Activated CD4-positive, alpha-beta T cell treated with anti-CD3 and anti-CD28 coated beads, Interleukin-2, amount 50 U/mL, for 24 hours (primary cell): ENCODE measurements at regions not wholly inside any gene's neighbourhood (a gene's known extent, or its start where the extent isn't known, plus 50 kb on each side); places are given as distances from the start of the nearest gene placed in this dataset.

Experiments used
- DNase-seq, 2 donors: peaks; one replicate each; pipeline ENCODE4 v3.0.0-alpha.2; 2020; ENCODE audit warnings: low read depth in 1 of 2, low spot score in 1 of 2

DNA sequence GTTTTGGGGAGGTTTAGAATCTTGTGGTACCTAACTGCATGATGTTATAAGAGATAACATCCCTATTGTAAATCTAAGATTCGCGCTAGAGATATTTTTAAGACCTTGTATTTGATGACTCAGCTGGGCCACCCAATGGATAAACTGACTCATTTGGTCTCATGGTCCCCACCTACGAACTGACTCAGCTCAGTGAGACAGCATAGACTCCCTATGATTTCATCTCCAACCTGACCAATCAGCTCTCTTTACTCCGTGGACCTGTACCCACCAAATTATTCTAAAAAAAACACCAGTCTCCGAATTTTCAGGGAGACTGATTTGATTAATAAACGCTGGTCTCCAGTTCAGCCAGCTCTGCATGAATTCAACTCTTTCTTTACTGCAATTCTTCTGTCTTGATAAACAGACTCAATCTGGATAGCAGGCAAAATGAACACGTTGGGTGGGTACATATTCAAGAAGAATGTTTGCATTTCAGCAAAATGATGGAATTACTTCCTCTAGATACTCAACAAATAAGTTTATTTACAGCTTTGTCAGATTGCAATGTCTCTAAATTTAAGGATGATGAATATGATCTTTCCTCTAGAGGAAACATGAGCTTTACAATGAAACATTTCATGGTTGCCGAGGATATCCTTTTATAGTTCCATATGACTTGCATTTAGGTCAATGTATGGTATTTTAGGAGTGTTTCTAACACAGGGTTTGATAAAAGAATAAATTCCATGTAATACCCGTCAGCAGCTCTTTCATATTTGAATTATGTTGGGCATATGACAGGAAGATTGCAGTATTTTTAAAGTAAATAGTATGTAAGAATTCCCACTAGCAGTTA is 516.6 kb upstream of the RGS18 start:
- no peak for DNase-seq

DNA sequence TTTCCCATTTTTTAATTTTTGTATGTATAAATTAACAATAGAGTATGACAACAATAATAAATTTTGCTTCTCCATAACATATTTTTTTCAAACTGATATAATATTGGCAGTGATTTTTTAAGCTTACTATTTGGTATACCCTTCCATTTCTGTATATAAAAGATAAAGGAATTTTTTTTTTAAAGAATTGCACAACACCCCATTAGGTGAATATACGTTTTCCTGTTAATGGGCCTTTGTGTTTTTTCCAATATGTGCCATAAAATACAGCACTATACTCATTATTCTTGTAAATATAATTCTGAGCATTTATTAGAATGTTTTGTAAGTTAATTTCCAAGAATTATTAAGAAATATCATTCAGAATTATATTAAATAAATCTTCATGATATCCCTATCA is 515.2 kb upstream of the RGS18 start:
- no peak for DNase-seq

DNA sequence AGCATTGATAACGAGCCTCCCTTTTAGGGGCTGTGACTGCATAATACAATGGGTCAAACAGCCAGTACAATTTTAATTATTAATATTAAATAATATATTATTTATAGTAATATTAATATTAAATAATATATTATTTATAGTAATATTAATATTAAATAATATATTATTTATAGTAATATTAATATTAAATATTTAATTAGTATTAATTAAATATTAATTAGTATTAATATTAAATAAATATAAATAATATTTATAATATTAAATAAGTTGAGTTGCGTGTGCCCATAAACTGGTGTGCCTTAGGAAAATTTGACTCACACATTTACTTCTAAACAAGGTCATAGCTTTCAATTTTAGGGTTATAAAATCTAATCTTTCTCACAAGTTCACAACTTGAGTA is 509.3 kb upstream of the RGS18 start:
- DNase-seq, result no peak

DNA sequence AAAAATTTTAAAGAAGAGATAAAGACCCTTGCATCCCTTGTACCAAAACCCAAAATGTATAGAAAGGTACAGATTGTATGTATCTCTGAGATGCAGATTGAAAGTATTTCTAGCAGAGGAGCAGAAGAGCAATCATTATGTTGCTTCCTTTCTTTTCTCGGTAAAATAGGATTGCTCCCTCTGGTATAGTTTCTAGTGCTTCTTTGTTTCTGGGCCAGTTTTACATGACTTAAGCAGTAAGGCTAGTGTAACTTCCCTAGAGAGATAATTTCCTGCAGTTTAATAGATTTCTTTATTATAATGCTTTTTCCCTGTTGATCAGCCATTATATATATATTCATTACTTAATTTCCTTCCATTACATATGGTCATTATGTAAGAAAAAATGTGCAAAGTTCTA is 496.2 kb upstream of the RGS18 start:
- DNase-seq, result no peak

DNA sequence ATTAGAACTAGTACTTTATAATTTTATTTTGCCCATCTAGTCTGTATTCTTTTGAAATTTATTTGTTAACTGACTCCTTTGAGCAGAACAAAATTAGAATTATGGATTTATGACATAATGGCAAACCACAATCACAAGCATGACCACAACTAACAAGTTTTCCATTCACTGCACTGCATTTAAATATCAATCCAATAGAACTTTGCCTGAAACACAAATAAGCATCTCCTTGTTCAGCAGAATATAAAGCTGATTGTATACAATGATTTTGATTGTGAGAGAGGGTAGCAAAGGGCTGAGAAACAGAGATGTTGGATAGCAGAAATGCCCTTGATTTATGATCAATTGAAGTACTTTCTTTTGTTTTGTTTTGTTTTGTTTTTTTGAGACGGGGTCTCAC is 495.5 kb upstream of the RGS18 start:
- no peak for DNase-seq

DNA sequence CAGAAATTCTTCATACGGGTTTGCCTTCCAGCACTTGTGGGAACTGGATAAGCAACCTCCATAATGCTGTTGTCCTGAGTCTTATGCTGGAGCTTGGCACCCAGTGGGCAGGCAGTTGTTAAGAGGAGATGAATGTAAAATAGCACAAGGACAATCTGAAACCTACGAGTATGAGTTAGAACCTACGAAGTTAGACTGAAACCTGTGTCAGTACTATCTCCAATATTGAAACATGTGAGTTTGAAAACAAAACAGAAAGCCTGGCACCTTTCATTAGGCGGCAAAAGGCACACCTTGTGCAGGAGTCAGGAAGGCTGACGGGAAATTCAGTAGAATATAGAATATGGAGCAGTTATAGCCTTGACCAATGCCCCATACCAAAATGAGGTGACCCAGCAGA is 489.7 kb upstream of the RGS18 start:
- no peak for DNase-seq

DNA sequence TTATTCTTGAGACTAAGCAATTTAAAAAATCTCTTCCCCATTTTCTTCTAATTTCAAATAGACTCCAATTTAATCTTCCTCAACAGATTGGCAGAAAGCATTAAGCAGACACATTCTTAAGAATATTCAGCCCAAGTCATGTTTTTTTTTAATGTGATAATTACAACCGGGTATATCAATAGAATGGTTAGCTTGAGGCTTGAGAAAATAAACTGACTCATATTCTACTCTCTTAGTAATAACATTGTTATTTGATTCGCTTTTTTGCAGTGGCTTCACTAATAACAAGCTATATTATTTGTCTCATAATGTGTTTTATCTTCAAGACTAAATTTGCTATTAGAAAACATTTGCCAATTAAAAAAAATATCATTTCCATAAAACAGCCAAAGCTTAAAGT is 488.6 kb upstream of the RGS18 start:
- DNase-seq, result no peak

DNA sequence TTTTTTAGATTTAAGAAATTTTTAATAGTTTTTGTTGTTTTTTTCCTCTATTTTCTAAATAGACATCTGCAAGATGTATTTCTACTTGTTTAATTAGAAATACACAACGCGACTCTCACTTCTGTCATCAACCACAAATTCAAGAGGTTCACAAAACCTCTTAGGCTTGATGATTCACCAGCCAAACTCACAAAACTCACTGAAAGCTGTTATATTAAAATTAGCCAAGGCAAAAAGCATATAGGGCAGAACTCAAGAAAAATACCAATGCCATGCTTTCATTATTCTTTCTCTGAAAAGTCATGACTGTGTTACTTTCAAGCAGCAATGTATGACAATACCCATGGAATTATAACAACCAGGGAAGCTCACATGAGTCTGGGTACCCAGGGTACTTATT is 487.0 kb upstream of the RGS18 start:
- DNase-seq, result no peak

DNA sequence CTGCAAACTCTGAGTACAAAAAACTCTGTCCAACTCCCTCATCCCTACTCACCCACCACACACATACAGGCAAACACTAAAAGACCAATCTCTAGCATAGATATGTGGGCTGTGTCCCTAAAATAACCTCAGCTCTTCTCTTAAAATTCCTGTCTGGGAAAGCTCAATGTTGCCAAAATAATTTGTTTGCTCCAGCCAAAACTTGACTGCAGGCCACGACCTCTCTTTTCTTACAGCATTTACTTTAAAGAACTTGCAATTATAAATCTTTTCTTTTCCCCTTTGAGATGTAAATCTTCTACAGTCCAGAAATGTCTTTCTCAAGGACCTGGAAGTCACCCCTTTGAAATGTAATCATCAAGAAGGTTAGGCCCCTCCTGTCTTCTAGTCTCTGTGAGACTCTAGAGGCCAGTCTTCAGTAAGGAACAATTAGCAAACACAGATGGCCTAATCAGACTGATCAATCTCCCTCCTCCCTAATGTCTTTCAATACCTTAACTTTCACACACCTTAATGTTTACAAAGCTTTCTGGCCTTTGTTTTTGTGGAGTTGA is 483.6 kb upstream of the RGS18 start:
- no peak for DNase-seq

DNA sequence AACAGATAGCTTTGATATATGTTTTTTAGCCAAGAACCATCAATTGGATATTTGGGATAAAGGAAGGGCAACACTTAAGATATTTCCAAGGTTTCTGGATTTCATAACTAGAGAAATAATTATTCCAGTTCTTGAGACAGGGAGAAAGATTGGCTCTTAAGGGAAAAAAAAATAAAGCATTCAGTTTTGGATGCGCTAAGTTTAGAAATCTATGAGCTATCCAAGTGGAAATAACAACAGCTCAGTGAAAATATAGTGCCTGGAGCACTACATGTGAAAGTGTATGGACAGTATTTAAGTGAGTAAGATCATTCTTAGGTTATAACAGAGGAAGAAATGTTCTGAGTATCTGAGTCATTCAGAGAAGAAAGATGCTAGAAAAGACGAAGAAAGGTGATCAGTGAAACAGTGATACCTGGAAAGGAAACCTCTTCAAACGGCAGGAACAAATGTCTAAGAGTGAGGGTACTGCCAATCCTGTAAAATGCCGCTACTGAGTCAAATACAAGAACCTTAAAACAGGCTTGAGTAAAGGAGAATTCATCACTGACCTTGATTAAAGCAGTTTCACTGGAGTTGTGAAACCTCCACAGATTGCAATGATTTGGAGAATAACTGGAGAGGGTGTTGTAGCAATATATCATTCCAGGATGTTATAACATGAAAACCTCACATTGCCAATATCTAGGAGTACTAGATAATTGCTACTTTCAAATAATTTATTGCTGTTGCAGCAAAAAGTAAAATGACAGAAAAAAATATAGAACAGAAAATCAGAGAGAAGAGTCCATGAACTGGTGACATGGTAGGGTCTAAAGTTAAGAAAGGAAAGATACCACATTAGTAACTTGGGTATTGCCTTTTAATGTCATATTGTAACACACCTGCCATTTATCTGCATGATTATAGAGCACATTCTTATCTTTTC is 482.1 kb upstream of the RGS18 start:
- no peak for DNase-seq

DNA sequence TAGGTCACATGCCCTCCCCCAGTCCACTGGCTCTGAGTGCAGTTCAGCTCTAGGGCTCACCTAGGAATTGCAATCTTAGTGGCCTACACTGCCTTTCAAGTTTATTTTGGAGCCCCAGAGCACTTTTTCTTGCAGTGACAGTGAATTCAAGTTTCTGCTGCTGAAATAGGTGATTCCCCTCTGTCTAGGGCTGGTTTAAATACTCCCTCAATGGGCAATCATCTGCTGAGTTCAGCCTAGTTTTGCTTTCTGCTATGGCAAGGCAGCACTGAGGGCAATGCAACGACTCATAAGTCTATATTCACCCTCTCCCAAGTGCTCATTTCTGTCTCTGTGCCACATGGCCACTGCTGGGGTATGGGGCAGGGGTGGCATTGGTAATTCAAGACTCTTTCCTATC is 472.6 kb upstream of the RGS18 start:
- no peak for DNase-seq

DNA sequence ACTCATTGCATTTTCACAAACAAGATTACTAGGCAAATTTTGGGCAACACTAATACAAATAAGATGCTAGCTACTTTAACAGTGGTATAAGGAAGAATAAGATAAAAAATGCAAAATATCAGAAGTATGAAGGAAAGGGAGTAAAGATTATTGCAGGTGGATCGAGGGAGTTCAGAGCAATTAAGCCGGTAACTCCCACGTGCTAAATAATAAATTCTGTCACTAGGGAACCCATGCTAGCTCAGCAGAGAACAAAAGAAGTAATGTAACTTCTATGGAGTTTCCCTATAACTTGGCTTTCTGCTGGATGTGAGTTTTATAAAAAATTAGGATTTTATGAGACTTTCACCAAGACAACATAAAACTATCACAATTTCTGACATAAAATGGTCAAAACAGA is 470.5 kb upstream of the RGS18 start:
- no peak for DNase-seq

DNA sequence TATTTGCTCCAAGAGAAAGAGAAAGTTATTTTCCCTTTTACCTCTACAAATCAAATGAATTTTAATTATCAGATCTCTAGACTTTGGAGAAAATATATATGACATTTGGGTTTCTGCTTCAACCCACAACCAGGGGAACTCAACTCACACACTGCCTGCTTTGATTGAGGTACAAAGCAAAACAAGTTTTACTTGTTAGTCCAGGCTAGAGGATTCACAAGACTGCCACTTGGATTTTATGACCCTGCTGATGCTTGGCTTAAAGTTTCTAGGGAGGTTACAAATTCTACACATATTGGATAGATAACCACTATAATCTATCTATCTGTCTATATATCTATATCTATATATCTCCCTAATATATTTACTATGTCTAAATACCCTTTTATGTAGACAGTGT is 467.3 kb upstream of the RGS18 start:
- DNase-seq, result no peak

DNA sequence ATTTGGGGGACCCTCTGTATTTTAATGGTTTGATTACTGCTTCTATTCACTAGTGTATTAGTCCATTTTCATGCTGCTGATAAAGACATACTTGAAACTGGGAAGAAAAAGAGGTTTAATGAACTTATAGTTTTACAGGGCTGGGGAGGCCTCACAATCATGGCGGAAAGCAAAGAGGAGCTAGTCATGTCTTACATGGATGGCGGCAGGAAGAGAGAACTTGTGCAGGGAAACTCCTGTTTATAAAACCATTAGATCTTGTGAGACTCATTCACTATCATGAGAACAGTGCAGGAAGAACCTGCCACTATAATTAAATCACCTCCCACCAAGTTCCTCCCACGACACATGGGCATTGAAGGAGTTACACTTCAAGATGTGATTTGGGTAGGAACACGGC is 464.5 kb upstream of the RGS18 start:
- DNase-seq, result no peak

DNA sequence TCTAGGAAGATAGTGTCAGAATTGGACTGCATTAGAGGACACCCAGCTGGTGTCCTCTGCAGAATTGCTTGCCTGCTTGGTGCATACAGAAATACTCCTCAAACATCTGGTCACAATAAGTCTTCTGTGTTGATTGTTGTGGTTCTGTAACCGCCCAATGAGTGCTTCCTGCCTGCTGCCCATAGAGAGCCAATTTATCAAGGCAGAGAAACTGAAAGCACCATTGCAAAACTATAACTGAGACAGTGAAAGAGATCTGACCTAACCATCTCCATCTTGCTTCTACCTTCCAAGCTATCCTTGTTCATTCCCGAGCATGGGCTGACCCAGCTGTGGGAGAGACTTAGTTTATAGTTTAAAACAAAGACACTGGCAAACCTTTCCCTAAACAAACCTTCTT is 462.4 kb upstream of the RGS18 start:
- no peak for DNase-seq

DNA sequence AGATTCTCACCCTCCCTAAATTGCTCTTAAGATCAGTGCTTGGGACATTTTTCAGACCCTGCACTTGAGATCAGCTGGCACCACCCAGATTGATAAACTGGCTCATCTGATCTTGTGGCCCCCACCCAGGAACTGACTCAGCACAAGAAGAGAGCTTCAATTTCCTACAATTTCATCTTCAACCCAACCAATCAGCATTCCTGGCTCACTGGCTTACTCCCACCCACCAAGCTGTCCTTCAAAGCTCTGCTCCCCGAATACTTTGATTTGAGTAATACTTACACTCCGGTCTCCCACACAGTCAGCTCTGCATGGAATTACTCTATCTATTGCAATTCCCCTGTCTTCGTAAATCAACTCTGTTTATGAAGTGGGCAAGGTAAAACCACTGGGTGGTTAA is 461.9 kb upstream of the RGS18 start:
- no peak for DNase-seq

DNA sequence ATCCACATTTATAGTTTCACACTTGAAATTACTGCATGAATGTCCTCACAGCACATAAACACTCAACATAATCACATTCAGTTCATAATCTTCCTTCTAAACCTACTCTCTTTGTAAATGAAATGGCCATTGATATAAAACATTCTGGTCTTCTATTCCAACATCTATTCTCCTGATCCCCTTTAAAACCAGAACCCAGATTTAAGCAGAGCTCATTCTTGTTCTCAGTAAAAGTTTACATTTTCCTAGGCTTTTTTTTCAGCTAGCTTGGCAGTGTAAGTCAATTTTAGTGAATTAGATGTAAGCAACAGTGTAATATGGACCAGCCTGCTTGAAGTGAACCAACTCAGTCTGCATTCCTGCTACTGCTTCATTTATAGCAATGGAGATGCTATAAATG is 460.7 kb upstream of the RGS18 start:
- DNase-seq, result no peak

DNA sequence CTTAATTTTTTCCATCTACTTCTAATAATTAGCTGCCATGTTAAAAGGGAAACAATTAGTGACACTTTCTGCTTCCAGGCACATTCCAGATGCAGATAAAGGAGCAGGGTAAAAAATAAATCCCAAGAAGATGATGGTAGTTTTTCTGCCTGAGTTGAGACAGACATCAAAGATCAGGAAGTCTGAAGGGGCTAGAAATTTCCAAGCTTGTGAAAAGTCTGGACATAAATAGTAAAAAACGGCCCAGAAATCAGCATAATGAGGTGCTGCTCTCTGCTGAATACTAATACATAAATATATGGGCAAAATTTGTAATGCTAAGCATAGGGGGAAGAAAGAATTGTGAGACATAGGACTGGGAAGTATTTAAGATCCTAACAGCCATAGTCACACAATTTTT is 460.0 kb upstream of the RGS18 start:
- no peak for DNase-seq

DNA sequence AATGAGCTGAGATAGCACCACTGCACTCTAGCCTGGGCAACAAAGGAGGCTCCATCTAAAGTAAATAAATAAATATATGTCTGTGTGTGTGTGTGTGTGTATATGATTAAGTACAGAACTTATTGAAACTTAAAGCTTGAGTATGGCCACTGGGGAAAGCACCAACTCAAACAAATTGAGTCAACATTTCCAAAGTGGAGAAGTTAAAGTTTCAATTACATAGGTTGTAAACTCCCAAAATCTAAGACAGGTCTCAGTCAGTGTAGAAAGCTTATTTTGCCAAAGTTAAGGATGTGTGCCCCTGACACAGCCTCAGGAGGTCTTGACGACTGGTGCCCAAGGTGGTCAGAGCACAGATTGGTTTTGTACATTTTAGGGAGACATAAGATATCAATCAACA is 458.9 kb upstream of the RGS18 start:
- DNase-seq, result no peak

DNA sequence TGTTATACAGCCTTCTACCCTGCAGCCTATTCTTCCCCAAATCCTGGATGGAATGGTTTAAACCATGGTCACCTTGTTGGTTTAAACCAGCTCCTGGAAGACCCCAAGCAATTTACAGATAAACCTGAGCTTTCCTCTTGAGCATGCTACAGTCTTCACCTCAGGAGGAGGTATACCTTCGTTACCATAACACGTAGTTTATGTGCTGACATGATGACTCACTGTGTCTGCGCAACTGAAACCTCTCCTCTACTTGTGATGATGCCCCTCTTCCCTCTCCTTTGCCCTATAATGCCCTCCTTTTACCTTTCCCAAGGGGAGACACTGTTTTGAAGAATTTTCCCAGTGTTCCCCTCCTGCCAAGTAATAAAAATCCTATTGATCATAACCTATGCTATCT is 457.3 kb upstream of the RGS18 start:
- DNase-seq, result no peak

DNA sequence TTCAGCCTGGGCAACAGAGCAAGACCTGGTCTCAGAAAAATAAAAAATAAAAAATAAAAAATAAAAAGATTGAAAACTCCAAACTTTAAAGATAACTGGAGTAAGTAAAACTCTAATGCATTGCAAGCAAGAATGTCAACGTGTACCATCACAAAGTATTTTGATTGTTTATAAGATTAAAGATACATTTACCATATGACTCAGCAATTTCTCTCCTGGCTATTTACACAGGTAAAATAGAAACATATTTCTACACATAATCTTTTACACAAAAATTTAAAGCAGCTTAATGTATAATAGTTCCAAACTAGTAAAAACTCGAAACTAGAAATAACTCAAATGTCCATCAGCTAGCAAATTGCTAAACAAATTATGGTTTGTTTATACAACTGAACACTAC is 456.1 kb upstream of the RGS18 start:
- DNase-seq, result no peak

DNA sequence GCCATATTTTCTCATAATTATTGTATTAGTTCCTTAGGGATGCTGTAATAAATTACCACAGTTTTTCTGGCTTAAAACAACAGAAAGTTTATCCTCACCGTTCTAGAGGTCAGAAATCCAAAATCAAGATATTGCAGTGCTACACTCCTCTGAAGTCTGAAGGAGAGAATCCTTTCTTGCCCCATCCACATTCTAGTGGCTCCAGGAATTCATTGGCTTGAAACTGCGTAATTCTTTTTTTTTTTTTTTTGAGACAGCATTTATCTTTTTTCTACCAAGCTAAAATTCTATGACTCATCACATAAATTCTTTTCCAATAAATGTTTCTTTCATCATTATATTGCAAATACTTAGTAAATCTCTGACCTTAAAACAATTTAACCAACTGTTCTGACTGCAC is 451.0 kb upstream of the RGS18 start:
- DNase-seq, result no peak
